ENCODE measurements at regions not wholly inside any gene's neighbourhood (a gene's known extent, or its start where the extent isn't known, plus 50 kb on each side); places are given as distances from the start of the nearest gene placed in this dataset.

DNA sequence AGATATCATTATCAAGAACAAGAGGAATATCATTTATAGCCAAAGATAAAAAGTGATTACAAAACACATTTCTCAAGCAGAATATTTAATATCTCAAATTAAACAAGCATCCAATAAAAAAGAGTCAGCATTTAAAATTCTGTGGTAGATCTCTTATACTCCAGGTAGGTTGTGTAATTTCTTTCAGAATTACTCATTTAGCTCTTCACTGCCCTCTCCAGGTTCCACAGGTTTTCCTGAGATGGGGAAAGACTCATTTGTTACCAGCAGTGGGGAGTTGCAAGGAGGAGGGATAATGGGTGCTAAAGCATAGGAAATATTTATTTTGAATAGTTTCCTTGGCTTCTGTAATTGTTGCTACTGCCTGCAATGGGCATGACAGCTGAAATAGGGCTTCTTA, 83.1 kb upstream of the RASGRP1 start:
- TF ChIP-seq, protein P1, sequence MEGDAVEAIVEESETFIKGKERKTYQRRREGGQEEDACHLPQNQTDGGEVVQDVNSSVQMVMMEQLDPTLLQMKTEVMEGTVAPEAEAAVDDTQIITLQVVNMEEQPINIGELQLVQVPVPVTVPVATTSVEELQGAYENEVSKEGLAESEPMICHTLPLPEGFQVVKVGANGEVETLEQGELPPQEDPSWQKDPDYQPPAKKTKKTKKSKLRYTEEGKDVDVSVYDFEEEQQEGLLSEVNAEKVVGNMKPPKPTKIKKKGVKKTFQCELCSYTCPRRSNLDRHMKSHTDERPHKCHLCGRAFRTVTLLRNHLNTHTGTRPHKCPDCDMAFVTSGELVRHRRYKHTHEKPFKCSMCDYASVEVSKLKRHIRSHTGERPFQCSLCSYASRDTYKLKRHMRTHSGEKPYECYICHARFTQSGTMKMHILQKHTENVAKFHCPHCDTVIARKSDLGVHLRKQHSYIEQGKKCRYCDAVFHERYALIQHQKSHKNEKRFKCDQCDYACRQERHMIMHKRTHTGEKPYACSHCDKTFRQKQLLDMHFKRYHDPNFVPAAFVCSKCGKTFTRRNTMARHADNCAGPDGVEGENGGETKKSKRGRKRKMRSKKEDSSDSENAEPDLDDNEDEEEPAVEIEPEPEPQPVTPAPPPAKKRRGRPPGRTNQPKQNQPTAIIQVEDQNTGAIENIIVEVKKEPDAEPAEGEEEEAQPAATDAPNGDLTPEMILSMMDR (IDR thresholded peaks at IDR 0.05): peak in 5 of 6 experiments; percentile 18 to 52 (median 29)
- no peak for TF ChIP-seq POLR2A (IDR thresholded peaks at IDR 0.05)

Measured in esophagus squamous epithelium (tissue), 4 donors.